A673 (cell line): ENCODE measurements at regions not wholly inside any gene's neighbourhood (a gene's known extent, or its start where the extent isn't known, plus 50 kb on each side); places are given as distances from the start of the nearest gene placed in this dataset.

Experiments used
- BruUV-seq: library from RNA; stranded (reverse); fragments of 400-500 nt; replicated peaks from 2 replicates; lab custom pipeline; 2021; lab: Mats Ljungman, UMichigan
- CTCF ChIA-PET: fragments of 300-600 bp; sonication (Branson Sonifier 250); formaldehyde crosslinking; loops from one replicate; lab custom pipeline; 2022; ENCODE audit warnings: antibody characterized with exemption; lab: Charles Lee
- POLR2A ChIA-PET: fragments of 300-600 bp; sonication (Branson Sonifier 250); formaldehyde crosslinking; loops from one replicate; lab custom pipeline; 2022; ENCODE audit warnings: antibody characterized with exemption; ENCODE audit not compliant: low non-redundant PET; lab: Charles Lee
- DNase-seq: peaks from one replicate; pipeline ENCODE4 v3.0.0-alpha.2; 2015; ENCODE audit warnings: low spot score
- H3K27ac ChIP-seq: fragments of 200-600 bp; sonication (generic); 2 replicates; pipeline ENCODE4 v1.5.1; 2016; ENCODE audit warnings: mixed run types, low read depth, mild to moderate bottlenecking, mixed read lengths, antibody characterized with exemption, low read length; ENCODE audit not compliant: poor library complexity, severe bottlenecking
- H3K27me3 ChIP-seq: fragments of 200-600 bp; sonication (generic); replicated peaks from 2 replicates; pipeline ENCODE4 v1.6.1; 2017; ENCODE audit warnings: mixed run types, low read depth, mild to moderate bottlenecking, mixed read lengths, antibody characterized with exemption, low read length; ENCODE audit not compliant: insufficient read depth, poor library complexity
- H3K36me3 ChIP-seq: fragments of 200-600 bp; sonication (generic); 2 replicates; pipeline ENCODE4 v1.6.1; 2016; ENCODE audit warnings: mixed run types, mild to moderate bottlenecking, mixed read lengths, antibody characterized with exemption, low read length; ENCODE audit not compliant: insufficient read depth, poor library complexity, severe bottlenecking
- H3K4me1 ChIP-seq: fragments of 200-600 bp; sonication (generic); 2 replicates; pipeline ENCODE4 v1.6.1; 2017; ENCODE audit warnings: mixed run types, mild to moderate bottlenecking, mixed read lengths, antibody characterized with exemption, low read length; ENCODE audit not compliant: insufficient read depth, poor library complexity, severe bottlenecking
- H3K4me3 ChIP-seq: fragments of 200-600 bp; sonication (generic); 2 replicates; pipeline ENCODE4 v1.5.1; 2016; ENCODE audit warnings: low read depth, mixed run types, mild to moderate bottlenecking, mixed read lengths, low read length; ENCODE audit not compliant: poor library complexity, severe bottlenecking
- H3K9me3 ChIP-seq: fragments of 200-600 bp; sonication (generic); 2 replicates; pipeline ENCODE4 v1.6.1; 2016; ENCODE audit warnings: mixed run types, low read depth, mild to moderate bottlenecking, mixed read lengths, antibody characterized with exemption, low read length; ENCODE audit not compliant: poor library complexity, severe bottlenecking
- CTCF ChIP-seq: fragments of 300-800, 200-600 bp; sonication (generic); conservative IDR thresholded peaks from 2 replicates; pipeline ENCODE4 v1.5.1; 2017; ENCODE audit warnings: low read depth, mild to moderate bottlenecking, antibody characterized with exemption, low read length, moderate library complexity, mixed read lengths
- EZH2 ChIP-seq: fragments of 200-600 bp; sonication (generic); IDR thresholded peaks from 2 replicates; pipeline ENCODE4 v1.6.1; 2017; ENCODE audit warnings: borderline replicate concordance, low read depth, mild to moderate bottlenecking, mixed read lengths, antibody characterized with exemption, low read length; ENCODE audit not compliant: poor library complexity, severe bottlenecking
- intact Hi-C: fragments of 100-400 bp; cut with micrococcal nuclease; formaldehyde crosslinking; loops from one replicate; pipeline ENCODE4 v1.10.0; 2022; ENCODE audit not compliant: unreplicated experiment

GRCh38 chr4:184312126-184312525, 94.5 kb upstream of the ENPP6 start:
- POLR2A ChIA-PET, result interaction anchor here (0.6 kb wide), 1 partner anchor 12 kb away, joined by 3 read pairs; no protein-coding TSS in a partner anchor

GRCh38 chr4:184310881-184311709, 93.4 kb upstream of the ENPP6 start:
- BruUV-seq, result no TSS peak
- DNase-seq, result no peak
- intact Hi-C loops, result no loop called here
- Histone ChIP-seq H3K27ac (no peak overlapping the region), H3K36me3 (no peaks in the 10 kb centered on the region), H3K27me3 (no peaks in the 10 kb centered on the region), H3K4me1 (no peaks in the 10 kb centered on the region), H3K9me3 (no peaks in the 10 kb centered on the region), H3K4me3 (no peak overlapping the region)
- POLR2A ChIA-PET, result interaction anchor here (0.7 kb wide), 1 partner anchor 159 kb away, joined by 4 read pairs; no protein-coding TSS in a partner anchor
- CTCF ChIA-PET, result no interaction called here
- TF ChIP-seq EZH2 (no peak), CTCF (no peak)

More at GRCh38 chr4:184312126-184312525, 94.5 kb upstream of the ENPP6 start:
- intact Hi-C loops, result no loop called here
- no peaks in the 10 kb centered on the region for H3K9me3 ChIP-seq
- DNase-seq, result no peak
- H3K36me3 ChIP-seq, result no peaks in the 10 kb centered on the region
- CTCF ChIA-PET, result no interaction called here
- H3K4me3 ChIP-seq, result no peak overlapping the region
- no peak overlapping the region for H3K27ac ChIP-seq
- BruUV-seq, result no TSS peak
- no peaks in the 10 kb centered on the region for H3K4me1 ChIP-seq
- TF ChIP-seq CTCF (no peak), EZH2 (no peak)
- H3K27me3 ChIP-seq, result no peaks in the 10 kb centered on the region

GRCh38 chr4:184310171-184310567, 92.5 kb upstream of the ENPP6 start:
- Histone ChIP-seq H3K4me3 (no peak overlapping the region), H3K9me3 (no peaks in the 10 kb centered on the region), H3K4me1 (no peaks in the 10 kb centered on the region), H3K27me3 (no peaks in the 10 kb centered on the region), H3K36me3 (no peaks in the 10 kb centered on the region), H3K27ac (no peak overlapping the region)
- ChIA-PET CTCF (no interaction called here), POLR2A (interaction anchor here (0.7 kb wide), 1 partner anchor 160 kb away, joined by 4 read pairs; no protein-coding TSS in a partner anchor)
- intact Hi-C loops, result no loop called here
- TF ChIP-seq CTCF, result peak; percentile 33
- no peak for TF ChIP-seq EZH2
- no peak for DNase-seq
- no TSS peak for BruUV-seq
